Gastrocnemius medialis (tissue), 4 donors: ENCODE measurements at regions not wholly inside any gene's neighbourhood (a gene's known extent, or its start where the extent isn't known, plus 50 kb on each side); places are given as distances from the start of the nearest gene placed in this dataset.

ENCODE experiments used
- ATAC-seq, 2 donors: fragments of 150-250 bp; one replicate each; pipeline ENCODE4 v1.9.1; 2016
- DNase-seq, 2 donors: peaks; one replicate each; pipeline ENCODE4 v3.0.0-alpha.2; 2019
- H3K27ac ChIP-seq, 4 donors: fragments of 200-600 bp; sonication (generic); 1 replicate in 1 of 4; 2 replicates in 3 of 4; pipeline ENCODE4 v1.5.1; 2016 to 2018; ENCODE audit warnings: mild to moderate bottlenecking in 2 of 4, moderate library complexity in 1 of 4
- H3K27me3 ChIP-seq, 3 donors: fragments of 200-600 bp; sonication (generic) in 2 of 3; 1 replicate in 1 of 3; 2 replicates in 2 of 3; pipeline versions ENCODE4 v1.5.1 to v1.6.0; 2016 to 2019; ENCODE audit warnings: mild to moderate bottlenecking in 1 of 3, moderate library complexity in 1 of 3
- H3K36me3 ChIP-seq, 2 donors: fragments of 200-600 bp; sonication (generic) in 1 of 2; one replicate each; pipeline ENCODE4 v1.5.1; 2017 to 2018
- H3K4me1 ChIP-seq, 2 donors: fragments of 200-600 bp; sonication (generic) in 1 of 2; one replicate each; pipeline ENCODE4 v1.5.1; 2016 to 2017; ENCODE audit warnings: mild to moderate bottlenecking in 2 of 2
- H3K4me3 ChIP-seq, 4 donors: fragments of 200-600 bp; sonication (generic) in 3 of 4; 1 replicate in 1 of 4; 2 replicates in 3 of 4; pipeline ENCODE4 v1.5.1; 2016 to 2019; ENCODE audit warnings: mild to moderate bottlenecking in 2 of 4
- H3K9me3 ChIP-seq, 3 donors: fragments of 200-600 bp; sonication (generic) in 2 of 3; 1 replicate in 1 of 3; 2 replicates in 2 of 3; pipeline ENCODE4 v1.5.1; 2016 to 2019
- CTCF ChIP-seq, 5 experiments: fragments of 450-650 bp in 3 of 5; fragments of 200-600 bp in 2 of 5; sonication (generic) in 2 of 5; IDR thresholded peaks in 4 of 5; conservative IDR thresholded peaks in 1 of 5; 1 replicate in 4 of 5; 2 replicates in 1 of 5; pipeline ENCODE4 v1.5.1; 2016 to 2019; ENCODE audit warnings: antibody characterized with exemption in 5 of 5, mild to moderate bottlenecking in 3 of 5, moderate library complexity in 3 of 5
- POLR2A ChIP-seq, 2 donors: fragments of 450-650 bp; IDR thresholded peaks; one replicate each; pipeline ENCODE4 v1.6.1; 2017; ENCODE audit warnings: antibody characterized with exemption in 2 of 2, mild to moderate bottlenecking in 2 of 2, moderate library complexity in 2 of 2
- in situ Hi-C, 4 donors: fragments of 200-750 bp; cut with MboI; loops; one replicate each; pipeline versions ENCODE4 v1.15.0 to v1.8.0; 2017; ENCODE audit warnings: low sequenced_read_pairs in 4 of 4
- intact Hi-C: fragments of 100-400 bp; cut with DNase I; formaldehyde crosslinking; loops from one replicate; pipeline ENCODE4 v1.15.1; 2023; ENCODE audit warnings: low total_unique reads

DNA sequence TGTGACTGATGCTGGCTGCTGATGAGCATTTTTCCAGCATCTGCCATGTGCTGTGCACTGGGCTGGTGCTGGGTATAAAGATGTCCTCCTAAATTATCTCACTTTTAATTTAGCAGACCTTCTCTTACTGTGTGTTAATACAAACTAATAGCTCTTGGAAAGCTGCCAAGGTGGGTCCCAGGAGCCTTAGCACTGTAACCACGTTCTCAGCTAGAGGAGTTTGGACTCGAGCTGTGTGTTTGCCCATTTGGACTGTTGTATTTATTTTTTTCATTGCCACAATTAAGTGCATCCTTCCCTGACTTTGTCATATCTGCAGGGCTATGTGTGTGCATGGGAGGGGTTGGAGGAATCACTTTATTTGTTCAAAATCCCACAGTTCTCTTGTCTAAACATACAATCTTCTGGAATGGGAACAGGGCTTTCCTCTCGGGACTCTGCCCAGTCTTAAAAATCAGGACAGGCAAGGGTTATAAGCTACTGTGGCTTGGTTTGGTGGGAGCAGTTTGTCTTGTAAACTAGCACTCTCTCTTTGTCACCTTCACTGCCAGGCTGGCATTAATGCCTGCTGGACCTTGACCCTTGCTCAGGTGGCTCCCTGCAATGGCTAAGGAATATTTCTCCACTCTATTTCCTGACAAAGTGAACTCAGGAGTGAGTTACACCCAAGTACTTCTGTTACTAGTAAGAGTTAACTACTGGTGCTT, 129.7 kb upstream of the MGAT5 start:
- ATAC-seq (no peak), DNase-seq (no peak)
- in situ Hi-C loops = loop anchor here in 2 of 4 donors (25.0 kb wide), 2 partner anchors 237 to 788 kb away; partner anchors contain the start of gene CCNT2 (in 1 of the 2)
- Histone ChIP-seq H3K4me1 (peaks cover 4% of the 10 kb centered on the region in 2 donors), H3K4me3 (no peak overlapping the region), H3K9me3 (no peaks in the 10 kb centered on the region), H3K27ac (no peak overlapping the region), H3K27me3 (no peaks in the 10 kb centered on the region), H3K36me3 (no peaks in the 10 kb centered on the region)
- intact Hi-C loops = no loop called here
- TF ChIP-seq POLR2A (IDR thresholded peaks at IDR 0.05) (no peak), CTCF (IDR thresholded peaks at IDR 0.05 in 4 of 5, conservative IDR thresholded peaks at IDR 0.05 in 1 of 5) (no peak)

GRCh38 chr2:134127496-134127895, 126.4 kb upstream of the MGAT5 start:
- Histone ChIP-seq H3K9me3 (no peaks in the 10 kb centered on the region), H3K4me3 (no peak overlapping the region), H3K4me1 (peaks cover 4 to 5% of the 10 kb centered on the region in 2 donors), H3K27ac (no peak overlapping the region), H3K36me3 (no peaks in the 10 kb centered on the region), H3K27me3 (no peaks in the 10 kb centered on the region)
- DNase-seq (no peak), ATAC-seq (no peak)
- intact Hi-C loops (no loop called here), in situ Hi-C loops (no loop called here)
- TF ChIP-seq POLR2A (IDR thresholded peaks at IDR 0.05) = no peak
- TF ChIP-seq CTCF (IDR thresholded peaks at IDR 0.05 in 4 of 5, conservative IDR thresholded peaks at IDR 0.05 in 1 of 5) = no peak

DNA sequence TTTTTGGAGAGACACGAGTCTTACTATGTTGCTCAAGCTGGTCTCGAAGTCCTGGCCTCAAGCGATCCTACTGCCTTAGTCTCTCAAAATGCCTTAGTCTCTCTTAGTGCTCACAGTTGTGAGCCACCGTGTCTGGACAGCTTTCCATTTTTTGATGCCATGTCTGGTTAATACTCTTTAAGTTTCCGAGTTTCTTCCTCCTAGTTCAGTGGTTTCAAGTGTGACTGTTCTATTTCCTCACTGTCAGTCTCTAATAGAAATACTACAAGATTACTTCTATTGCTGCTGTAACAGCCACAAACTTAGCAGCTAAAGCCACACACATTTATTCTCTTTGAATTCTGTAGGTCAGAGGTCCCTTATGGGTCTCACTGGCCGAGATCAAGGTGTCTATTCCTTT, 125.1 kb upstream of the MGAT5 start:
- no peak overlapping the region for H3K4me3 ChIP-seq
- no peak for ATAC-seq
- no peak overlapping the region for H3K27ac ChIP-seq
- no peaks in the 10 kb centered on the region for H3K9me3 ChIP-seq
- in situ Hi-C loops = no loop called here
- intact Hi-C loops = no loop called here
- DNase-seq = no peak
- TF ChIP-seq CTCF (IDR thresholded peaks at IDR 0.05 in 4 of 5, conservative IDR thresholded peaks at IDR 0.05 in 1 of 5) = no peak
- no peak for TF ChIP-seq POLR2A (IDR thresholded peaks at IDR 0.05)
- no peaks in the 10 kb centered on the region for H3K36me3 ChIP-seq
- H3K27me3 ChIP-seq = no peaks in the 10 kb centered on the region
- H3K4me1 ChIP-seq = peaks cover 4 to 5% of the 10 kb centered on the region in 2 donors

GRCh38 chr2:134129900-134130537, 123.9 kb upstream of the MGAT5 start:
- no peak for TF ChIP-seq POLR2A (IDR thresholded peaks at IDR 0.05)
- no peak overlapping the region for H3K4me3 ChIP-seq
- peaks cover 0 to 5% of the 10 kb centered on the region in 2 donors for H3K4me1 ChIP-seq
- H3K27ac ChIP-seq = no peak overlapping the region
- no peaks in the 10 kb centered on the region for H3K27me3 ChIP-seq
- no peaks in the 10 kb centered on the region for H3K36me3 ChIP-seq
- ATAC-seq = no peak
- no peaks in the 10 kb centered on the region for H3K9me3 ChIP-seq
- DNase-seq = no peak
- in situ Hi-C loops = no loop called here
- intact Hi-C loops = no loop called here

DNA sequence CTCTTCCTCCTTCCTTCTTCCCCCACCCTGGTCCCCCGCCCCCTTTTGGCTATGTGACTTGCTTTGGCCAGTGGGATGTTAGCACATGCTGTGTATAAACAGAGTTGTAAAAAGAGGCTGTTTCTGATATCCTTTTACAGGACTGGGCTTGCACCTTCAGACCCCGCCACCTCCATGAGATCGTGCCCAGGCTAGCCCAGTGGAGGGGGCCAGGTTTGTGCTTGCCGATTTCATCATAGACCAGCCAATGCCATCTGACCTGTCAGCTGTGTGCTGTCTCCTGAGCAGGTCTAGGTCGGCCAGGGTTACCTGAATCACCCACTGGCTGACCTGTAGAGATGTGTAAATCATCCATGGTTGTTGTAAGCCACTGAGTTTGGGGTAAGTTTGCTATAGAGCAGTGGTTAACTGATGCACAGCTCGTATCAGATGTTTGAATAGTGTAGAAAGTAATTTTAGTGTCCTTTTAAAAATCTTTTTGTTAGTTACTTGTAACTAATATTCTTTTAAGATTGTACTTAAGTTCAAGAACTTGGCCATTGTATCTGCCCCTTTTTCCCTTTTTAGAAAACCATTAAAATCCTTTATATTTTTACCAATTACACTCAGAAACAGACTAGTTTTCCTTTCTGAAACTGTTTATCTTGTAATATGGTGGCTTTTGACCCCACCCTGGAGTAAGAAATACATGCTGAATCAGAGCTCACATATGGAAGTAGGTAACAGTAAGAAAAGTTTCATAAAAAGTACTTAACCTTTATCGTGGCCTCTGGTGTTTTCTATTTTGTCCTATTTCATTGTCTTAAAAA, 122.0 kb upstream of the MGAT5 start:
- no peak for ATAC-seq
- H3K4me1 ChIP-seq = peaks cover 2 to 8% of the 10 kb centered on the region in 2 donors
- H3K27me3 ChIP-seq = peaks cover 0 to 6% (median 5%) of the 10 kb centered on the region in 3 donors
- no peak overlapping the region for H3K4me3 ChIP-seq
- TF ChIP-seq POLR2A (IDR thresholded peaks at IDR 0.05) (no peak), CTCF (IDR thresholded peaks at IDR 0.05 in 4 of 5, conservative IDR thresholded peaks at IDR 0.05 in 1 of 5) (no peak)
- intact Hi-C loops = no loop called here
- no peaks in the 10 kb centered on the region for H3K9me3 ChIP-seq
- no peak overlapping the region for H3K27ac ChIP-seq
- no peaks in the 10 kb centered on the region for H3K36me3 ChIP-seq
- in situ Hi-C loops = no loop called here
- DNase-seq = no peak
